ENCODE measurements at regions not wholly inside any gene's neighbourhood (a gene's known extent, or its start where the extent isn't known, plus 50 kb on each side); places are given as distances from the start of the nearest gene placed in this dataset.
"Not testable (repeated sequence)": the region's sequence is repeated elsewhere in the genome, so short reads cannot be mapped to it uniquely, and the experiment has no call there.

- H4K20me1 ChIP-seq (ENCODE audit: insufficient read depth, low read length); H3K14ac ChIP-seq (replicated peaks; ENCODE audit: low read depth, low read length); H3K56ac ChIP-seq (ENCODE audit: extremely low read depth, insufficient read depth, low read length); POLR2A ChIA-PET (ENCODE audit: unreplicated experiment); H3K27me3 ChIP-seq (ENCODE audit: control insufficient read depth, insufficient read depth, low read length); H3K4me3 ChIP-seq (ENCODE audit: insufficient read depth, low read depth, low read length); BruUV-seq (replicated peaks); H3K9me1 ChIP-seq (ENCODE audit: insufficient read depth, low read length); H2BK120ac ChIP-seq (ENCODE audit: low read depth, low read length); H3K4me2 ChIP-seq (ENCODE audit: low read depth, low read length); H2BK20ac ChIP-seq (ENCODE audit: low read depth, low read length); H4K8ac ChIP-seq (ENCODE audit: low read depth in 2 of 2, low read length in 2 of 2); dilution Hi-C loops (cut with HindIII; ENCODE audit: low sequenced_read_pairs, unreplicated experiment); H3K27ac ChIP-seq (ENCODE audit: insufficient read depth, low read length); H3K9ac ChIP-seq (ENCODE audit: low read depth, low read length); intact Hi-C loops (cut with micrococcal nuclease); H4K91ac ChIP-seq (ENCODE audit: insufficient read depth, low read depth, low read length); H2AFZ ChIP-seq (replicated peaks; ENCODE audit: low read length, poor library complexity); H2BK5ac ChIP-seq (ENCODE audit: low read depth, low read length, poor library complexity, severe bottlenecking); H3K36me3 ChIP-seq (ENCODE audit: control insufficient read depth, insufficient read depth, low read length); CTCF ChIA-PET; DNase-seq; ATAC-seq (ENCODE audit: low read depth); H2AK5ac ChIP-seq (ENCODE audit: low read depth, low read length); H3K79me1 ChIP-seq (ENCODE audit: low read depth in 1 of 2, low read length in 2 of 2); H4K5ac ChIP-seq (ENCODE audit: low read depth, low read length); H3K9me3 ChIP-seq (ENCODE audit: control insufficient read depth, insufficient read depth, low read length); H3K4me1 ChIP-seq (ENCODE audit: control insufficient read depth, insufficient read depth, low read length); H2AK9ac ChIP-seq (replicated peaks; ENCODE audit: low read depth, low read length, poor library complexity); H3K18ac ChIP-seq (ENCODE audit: low read depth, low read length); H2BK15ac ChIP-seq (ENCODE audit: low read depth, low read length); in situ Hi-C loops (cut with MboI; ENCODE audit: low sequenced_read_pairs); H3K23ac ChIP-seq (ENCODE audit: low read depth, low read length); H3K4ac ChIP-seq (ENCODE audit: low read depth, low read length): not testable (repeated sequence)
- WGBS, 2 experiments (ENCODE audit: extremely low coverage in 2 of 2, insufficient read length in 1 of 2), result no CpG with 5 or more reads among the region's 1 CpG
Observed at GRCh38 chr12:9515925-9516324, 91.8 kb downstream of the KLRB1 start.

GRCh38 chr12:9512695-9513094, 95.0 kb downstream of the KLRB1 start:
- H3K9ac ChIP-seq (ENCODE audit: low read depth, low read length); H2BK120ac ChIP-seq (ENCODE audit: low read depth, low read length); H2BK20ac ChIP-seq (ENCODE audit: low read depth, low read length); H4K91ac ChIP-seq (ENCODE audit: insufficient read depth, low read depth, low read length); intact Hi-C loops (cut with micrococcal nuclease); H4K5ac ChIP-seq (ENCODE audit: low read depth, low read length); ATAC-seq (ENCODE audit: low read depth); H3K4me3 ChIP-seq (ENCODE audit: insufficient read depth, low read depth, low read length); H3K4me2 ChIP-seq (ENCODE audit: low read depth, low read length); BruUV-seq (replicated peaks); H4K8ac ChIP-seq (ENCODE audit: low read depth in 2 of 2, low read length in 2 of 2); H3K4ac ChIP-seq (ENCODE audit: low read depth, low read length); CTCF ChIA-PET; H3K9me1 ChIP-seq (ENCODE audit: insufficient read depth, low read length); H2AFZ ChIP-seq (replicated peaks; ENCODE audit: low read length, poor library complexity); H3K18ac ChIP-seq (ENCODE audit: low read depth, low read length); H3K56ac ChIP-seq (ENCODE audit: extremely low read depth, insufficient read depth, low read length); in situ Hi-C loops (cut with MboI; ENCODE audit: low sequenced_read_pairs); H3K23ac ChIP-seq (ENCODE audit: low read depth, low read length); POLR2A ChIA-PET (ENCODE audit: unreplicated experiment); H3K4me1 ChIP-seq (ENCODE audit: control insufficient read depth, insufficient read depth, low read length); H3K79me1 ChIP-seq (ENCODE audit: low read depth in 1 of 2, low read length in 2 of 2); H2BK15ac ChIP-seq (ENCODE audit: low read depth, low read length); dilution Hi-C loops (cut with HindIII; ENCODE audit: low sequenced_read_pairs, unreplicated experiment); H3K27ac ChIP-seq (ENCODE audit: insufficient read depth, low read length); DNase-seq; H2AK9ac ChIP-seq (replicated peaks; ENCODE audit: low read depth, low read length, poor library complexity); H3K36me3 ChIP-seq (ENCODE audit: control insufficient read depth, insufficient read depth, low read length); H3K14ac ChIP-seq (replicated peaks; ENCODE audit: low read depth, low read length); H4K20me1 ChIP-seq (ENCODE audit: insufficient read depth, low read length); H3K27me3 ChIP-seq (ENCODE audit: control insufficient read depth, insufficient read depth, low read length); H2AK5ac ChIP-seq (ENCODE audit: low read depth, low read length); H3K9me3 ChIP-seq (ENCODE audit: control insufficient read depth, insufficient read depth, low read length); H2BK5ac ChIP-seq (ENCODE audit: low read depth, low read length, poor library complexity, severe bottlenecking): not testable (repeated sequence)
- WGBS, 2 experiments (ENCODE audit: extremely low coverage in 2 of 2, insufficient read length in 1 of 2), result no CpG with 5 or more reads among the region's 5 CpGs
